ENCODE measurements at regions not wholly inside any gene's neighbourhood (a gene's known extent, or its start where the extent isn't known, plus 50 kb on each side); places are given as distances from the start of the nearest gene placed in this dataset.

DNA sequence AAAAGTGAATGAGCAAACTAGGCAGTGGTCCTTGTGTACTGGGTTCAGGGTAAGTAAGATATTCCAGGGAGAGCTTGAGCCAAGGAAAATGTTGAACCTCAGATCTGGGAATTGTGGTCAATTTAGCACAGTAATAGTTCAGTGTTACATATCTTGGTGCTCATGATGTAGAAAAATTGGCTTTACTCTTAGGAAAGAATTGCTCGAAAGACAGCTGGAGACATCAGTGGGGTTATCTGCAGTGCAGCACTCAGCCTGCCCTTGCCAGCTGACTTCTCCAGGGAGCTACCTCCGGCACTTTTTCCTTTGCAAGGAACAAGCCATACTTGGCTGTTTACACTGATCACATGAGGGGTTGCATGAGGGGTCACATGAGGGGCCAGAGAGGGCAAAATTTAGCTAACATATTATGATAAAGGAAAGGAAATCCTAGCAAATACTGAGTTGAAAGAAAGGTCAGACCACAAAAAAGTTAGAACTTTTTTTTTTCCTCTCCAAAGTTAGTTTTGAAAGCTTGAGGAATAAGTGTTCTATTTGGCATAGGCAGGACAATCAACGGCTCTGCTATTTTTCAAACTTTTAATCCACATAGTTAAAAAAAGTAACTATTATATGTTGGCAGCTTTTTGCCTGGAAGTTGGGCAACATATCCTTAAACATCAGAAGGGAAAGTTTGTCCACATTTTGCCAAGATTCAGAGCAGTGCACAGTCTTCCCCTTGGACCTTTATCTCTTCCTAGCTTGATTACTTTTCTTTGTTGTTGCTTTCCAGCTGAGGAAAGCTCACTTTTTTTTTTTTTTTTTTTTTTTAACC is 92.4 kb downstream of the COL6A6 start:
- H3K27me3 Mint-ChIP-seq (ENCODE audit: insufficient read depth), result peaks cover 3% of the 10 kb centered on the region
- TF ChIP-seq, protein P1, sequence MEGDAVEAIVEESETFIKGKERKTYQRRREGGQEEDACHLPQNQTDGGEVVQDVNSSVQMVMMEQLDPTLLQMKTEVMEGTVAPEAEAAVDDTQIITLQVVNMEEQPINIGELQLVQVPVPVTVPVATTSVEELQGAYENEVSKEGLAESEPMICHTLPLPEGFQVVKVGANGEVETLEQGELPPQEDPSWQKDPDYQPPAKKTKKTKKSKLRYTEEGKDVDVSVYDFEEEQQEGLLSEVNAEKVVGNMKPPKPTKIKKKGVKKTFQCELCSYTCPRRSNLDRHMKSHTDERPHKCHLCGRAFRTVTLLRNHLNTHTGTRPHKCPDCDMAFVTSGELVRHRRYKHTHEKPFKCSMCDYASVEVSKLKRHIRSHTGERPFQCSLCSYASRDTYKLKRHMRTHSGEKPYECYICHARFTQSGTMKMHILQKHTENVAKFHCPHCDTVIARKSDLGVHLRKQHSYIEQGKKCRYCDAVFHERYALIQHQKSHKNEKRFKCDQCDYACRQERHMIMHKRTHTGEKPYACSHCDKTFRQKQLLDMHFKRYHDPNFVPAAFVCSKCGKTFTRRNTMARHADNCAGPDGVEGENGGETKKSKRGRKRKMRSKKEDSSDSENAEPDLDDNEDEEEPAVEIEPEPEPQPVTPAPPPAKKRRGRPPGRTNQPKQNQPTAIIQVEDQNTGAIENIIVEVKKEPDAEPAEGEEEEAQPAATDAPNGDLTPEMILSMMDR (conservative IDR thresholded peaks at IDR 0.05), result no peak
- Histone ChIP-seq H3K4me3 (ENCODE audit: low read length) (no peak overlapping the region), H3K27me3 (ENCODE audit: control insufficient read depth, insufficient read depth, low read length, poor library complexity, severe bottlenecking) (no peaks in the 10 kb centered on the region), H3K36me3 (ENCODE audit: control insufficient read depth, insufficient read depth, low read length) (no peaks in the 10 kb centered on the region), H3K9ac (ENCODE audit: extremely low read depth, low read length, poor library complexity, severe bottlenecking) (no peak overlapping the region), H3K9me3 (ENCODE audit: control insufficient read depth, low read length) (peaks cover 35% of the 10 kb centered on the region), H3K27ac (ENCODE audit: low read depth, low read length) (no peak overlapping the region), H3K4me1 (ENCODE audit: control insufficient read depth, insufficient read depth, low read length) (no peaks in the 10 kb centered on the region)
- no peak for DNase-seq
- no peak overlapping the region for H3K27ac Mint-ChIP-seq
- WGBS, 2 experiments (ENCODE audit: insufficient coverage in 1 of 2, insufficient read length in 1 of 2), result 75 to 87% methylated on average over 2 to 3 of the region's 3 CpGs
- no peak overlapping the region for H3K4me3 Mint-ChIP-seq
- H3K36me3 Mint-ChIP-seq (ENCODE audit: low read depth), result no peaks in the 10 kb centered on the region
- peaks cover 32% of the 10 kb centered on the region for H3K9me3 Mint-ChIP-seq
- no peaks in the 10 kb centered on the region for H3K4me1 Mint-ChIP-seq

DNA sequence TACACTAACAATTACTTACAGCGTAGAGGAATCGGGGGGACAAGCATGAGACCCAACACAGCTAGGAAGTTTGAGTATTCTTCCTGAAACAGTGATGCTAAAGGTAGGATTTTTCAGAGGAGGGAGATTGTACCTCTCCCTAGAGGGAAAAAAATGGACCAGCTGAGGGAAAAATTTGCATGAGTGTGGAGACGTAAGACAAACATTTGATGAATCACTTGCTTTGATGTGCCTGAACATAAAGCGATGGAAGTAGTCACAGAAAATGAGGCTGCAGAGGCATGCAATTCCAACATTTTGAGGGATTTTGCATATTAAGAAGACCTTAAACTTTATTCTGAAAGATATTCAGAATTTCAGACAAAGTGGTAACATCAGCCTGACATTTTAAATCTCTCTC is 102.2 kb downstream of the COL6A6 start:
- no peak overlapping the region for H3K4me3 Mint-ChIP-seq
- TF ChIP-seq, protein P1 (conservative IDR thresholded peaks at IDR 0.05), result no peak
- peaks cover 8% of the 10 kb centered on the region for H3K27me3 Mint-ChIP-seq (ENCODE audit: insufficient read depth)
- DNase-seq, result no peak
- WGBS, 2 experiments (ENCODE audit: insufficient coverage in 1 of 2, insufficient read length in 1 of 2), result 88 to 98% methylated on average over 3 to 4 of the region's 4 CpGs
- Histone ChIP-seq H3K27ac (ENCODE audit: low read depth, low read length) (no peak overlapping the region), H3K4me1 (ENCODE audit: control insufficient read depth, insufficient read depth, low read length) (peaks cover 5% of the 10 kb centered on the region), H3K9me3 (ENCODE audit: control insufficient read depth, low read length) (no peaks in the 10 kb centered on the region), H3K4me3 (ENCODE audit: low read length) (no peak overlapping the region), H3K27me3 (ENCODE audit: control insufficient read depth, insufficient read depth, low read length, poor library complexity, severe bottlenecking) (no peaks in the 10 kb centered on the region), H3K36me3 (ENCODE audit: control insufficient read depth, insufficient read depth, low read length) (no peaks in the 10 kb centered on the region), H3K9ac (ENCODE audit: extremely low read depth, low read length, poor library complexity, severe bottlenecking) (no peak overlapping the region)
- H3K9me3 Mint-ChIP-seq, result no peaks in the 10 kb centered on the region
- no peaks in the 10 kb centered on the region for H3K4me1 Mint-ChIP-seq
- no peak overlapping the region for H3K27ac Mint-ChIP-seq
- no peaks in the 10 kb centered on the region for H3K36me3 Mint-ChIP-seq (ENCODE audit: low read depth)

DNA sequence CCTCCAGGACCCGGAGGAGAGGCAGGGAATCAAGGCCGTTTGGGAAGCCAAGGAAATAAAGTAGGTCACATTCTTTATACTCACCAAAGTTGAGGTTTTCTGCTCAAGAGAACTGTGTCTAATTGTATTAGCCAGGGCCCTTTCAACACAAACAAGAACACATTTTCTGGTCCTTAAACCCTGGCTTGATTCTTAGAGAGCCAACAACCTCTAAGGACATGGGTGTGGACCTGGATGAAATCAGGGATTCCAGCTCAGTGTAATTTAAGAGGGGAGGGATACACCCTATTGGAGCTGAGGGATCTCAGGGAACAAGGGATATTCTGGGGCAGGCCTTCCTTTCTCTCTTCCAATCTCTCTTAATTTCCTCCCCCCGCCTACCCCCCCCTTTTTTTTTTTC is 104.8 kb downstream of the COL6A6 start:
- H3K27ac Mint-ChIP-seq, result no peak overlapping the region
- H3K36me3 Mint-ChIP-seq (ENCODE audit: low read depth), result no peaks in the 10 kb centered on the region
- DNase-seq, result no peak
- TF ChIP-seq, protein P1 (conservative IDR thresholded peaks at IDR 0.05), result no peak
- Histone ChIP-seq H3K9ac (ENCODE audit: extremely low read depth, low read length, poor library complexity, severe bottlenecking) (no peak overlapping the region), H3K4me3 (ENCODE audit: low read length) (no peak overlapping the region), H3K36me3 (ENCODE audit: control insufficient read depth, insufficient read depth, low read length) (no peaks in the 10 kb centered on the region), H3K27me3 (ENCODE audit: control insufficient read depth, insufficient read depth, low read length, poor library complexity, severe bottlenecking) (no peaks in the 10 kb centered on the region), H3K4me1 (ENCODE audit: control insufficient read depth, insufficient read depth, low read length) (peaks cover 5% of the 10 kb centered on the region), H3K9me3 (ENCODE audit: control insufficient read depth, low read length) (no peaks in the 10 kb centered on the region), H3K27ac (ENCODE audit: low read depth, low read length) (no peak overlapping the region)
- H3K4me1 Mint-ChIP-seq, result no peaks in the 10 kb centered on the region
- WGBS, 2 experiments (ENCODE audit: insufficient coverage in 1 of 2, insufficient read length in 1 of 2), result 88% methylated on average over 3 of the region's 3 CpGs; no CpG with 5 or more reads in 1 of the 2 experiments
- no peaks in the 10 kb centered on the region for H3K9me3 Mint-ChIP-seq
- H3K4me3 Mint-ChIP-seq, result no peak overlapping the region
- H3K27me3 Mint-ChIP-seq (ENCODE audit: insufficient read depth), result peaks cover 17% of the 10 kb centered on the region
